Tibial artery (tissue), 4 donors: ENCODE measurements at regions not wholly inside any gene's neighbourhood (a gene's known extent, or its start where the extent isn't known, plus 50 kb on each side); places are given as distances from the start of the nearest gene placed in this dataset.

ENCODE experiments used
- DNase-seq, 2 donors: peaks; one replicate each; pipeline ENCODE4 v3.0.0-alpha.2; 2019
- H3K27ac ChIP-seq, 2 donors: fragments of 200-600 bp; sonication (generic) in 1 of 2; 1 replicate in 1 of 2; 2 replicates in 1 of 2; pipeline ENCODE4 v1.5.1; 2018 to 2019; ENCODE audit warnings: mild to moderate bottlenecking in 1 of 2
- H3K27me3 ChIP-seq, 2 donors: fragments of 200-600 bp; sonication (generic) in 1 of 2; one replicate each; pipeline versions ENCODE4 v1.5.1 to v1.6.0; 2016 to 2019
- H3K36me3 ChIP-seq, 3 donors: fragments of 200-600 bp; sonication (generic) in 2 of 3; one replicate each; pipeline ENCODE4 v1.5.1; 2016 to 2019; ENCODE audit warnings: mild to moderate bottlenecking in 2 of 3
- H3K4me1 ChIP-seq, 4 donors: fragments of 200-600 bp; sonication (generic) in 2 of 4; 1 replicate in 3 of 4; 2 replicates in 1 of 4; pipeline ENCODE4 v1.5.1; 2016 to 2019
- H3K4me3 ChIP-seq, 2 donors: fragments of 200-600 bp; sonication (generic) in 1 of 2; 1 replicate in 1 of 2; 2 replicates in 1 of 2; pipeline ENCODE4 v1.5.1; 2018 to 2019; ENCODE audit warnings: mild to moderate bottlenecking in 2 of 2
- H3K9me3 ChIP-seq, 3 donors: fragments of 200-600 bp; sonication (generic) in 1 of 3; one replicate each; pipeline ENCODE4 v1.5.1; 2016 to 2019
- CTCF ChIP-seq, 2 experiments: fragments of 200-600 bp in 1 of 2; fragments of 450-650 bp in 1 of 2; IDR thresholded peaks; one replicate each; pipeline ENCODE4 v1.5.1; 2017 to 2019; ENCODE audit warnings: antibody characterized with exemption in 2 of 2, mild to moderate bottlenecking in 1 of 2, moderate library complexity in 1 of 2
- intact Hi-C: fragments of 100-400 bp; cut with DNase I; formaldehyde crosslinking; loops from one replicate; pipeline ENCODE4 v1.15.0; 2023; ENCODE audit warnings: low total_unique reads

- Histone ChIP-seq H3K36me3 (no peaks in the 10 kb centered on the region), H3K4me1 (no peaks in the 10 kb centered on the region), H3K27ac (no peak overlapping the region), H3K9me3 (peaks cover 0 to 3% (median 0%) of the 10 kb centered on the region in 3 donors), H3K27me3 (no peaks in the 10 kb centered on the region), H3K4me3 (no peak overlapping the region)
- no peak for DNase-seq
- intact Hi-C loops, result no loop called here
- TF ChIP-seq CTCF (IDR thresholded peaks at IDR 0.05), result no peak
Measured at GRCh38 chr6:155584006-155584405, 128.4 kb upstream of the NOX3 start.

DNA sequence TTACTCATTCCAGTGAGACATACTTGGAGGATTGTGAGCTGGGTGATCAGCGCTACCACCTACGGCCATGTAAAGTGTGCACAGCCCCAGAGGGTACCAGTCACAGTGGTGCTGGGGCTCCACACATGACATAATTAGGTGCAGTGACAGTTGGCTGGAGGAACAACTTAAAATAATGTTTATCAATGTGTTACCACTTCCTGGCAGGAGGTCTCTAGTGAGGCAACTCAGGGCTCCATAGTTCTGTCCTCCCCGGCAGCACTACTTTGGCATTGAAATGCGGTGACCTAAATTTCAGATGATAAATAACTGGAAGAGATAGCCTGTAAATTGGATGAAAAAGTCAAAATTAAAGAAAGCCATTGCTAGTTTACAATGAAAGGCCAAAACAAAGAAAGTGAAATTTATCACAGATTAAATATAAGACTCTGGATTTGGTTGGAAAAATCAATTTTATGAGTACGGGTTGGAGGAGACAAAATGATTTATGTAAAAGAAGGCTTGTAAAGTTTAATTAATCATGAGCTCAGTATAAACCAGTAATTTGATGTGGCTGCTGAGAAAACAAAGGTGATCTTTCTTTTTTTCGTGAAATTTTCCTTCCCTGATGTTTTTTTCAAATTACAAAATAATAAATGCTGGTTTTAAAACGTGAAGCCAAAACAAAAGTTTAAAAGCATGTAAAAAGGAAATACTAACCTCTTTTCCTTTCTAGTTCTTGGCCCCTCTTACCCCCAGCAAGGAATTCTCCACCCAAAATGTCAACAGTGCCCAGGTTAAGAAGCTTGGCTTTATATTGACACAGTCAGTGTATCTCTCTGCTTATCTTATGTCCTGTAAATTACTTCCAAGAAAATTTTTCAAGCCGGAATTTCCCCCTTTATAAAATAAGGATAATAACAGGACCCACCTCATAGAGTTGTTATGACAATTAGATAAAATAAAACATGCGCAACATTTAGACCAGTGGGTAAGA, 126.7 kb upstream of the NOX3 start:
- Histone ChIP-seq H3K36me3 (no peaks in the 10 kb centered on the region), H3K27ac (no peak overlapping the region), H3K4me3 (no peak overlapping the region), H3K9me3 (no peaks in the 10 kb centered on the region), H3K4me1 (peaks cover 0 to 8% (median 0%) of the 10 kb centered on the region in 4 donors), H3K27me3 (no peaks in the 10 kb centered on the region)
- no peak for TF ChIP-seq CTCF (IDR thresholded peaks at IDR 0.05)
- intact Hi-C loops, result no loop called here
- DNase-seq, result no peak

DNA sequence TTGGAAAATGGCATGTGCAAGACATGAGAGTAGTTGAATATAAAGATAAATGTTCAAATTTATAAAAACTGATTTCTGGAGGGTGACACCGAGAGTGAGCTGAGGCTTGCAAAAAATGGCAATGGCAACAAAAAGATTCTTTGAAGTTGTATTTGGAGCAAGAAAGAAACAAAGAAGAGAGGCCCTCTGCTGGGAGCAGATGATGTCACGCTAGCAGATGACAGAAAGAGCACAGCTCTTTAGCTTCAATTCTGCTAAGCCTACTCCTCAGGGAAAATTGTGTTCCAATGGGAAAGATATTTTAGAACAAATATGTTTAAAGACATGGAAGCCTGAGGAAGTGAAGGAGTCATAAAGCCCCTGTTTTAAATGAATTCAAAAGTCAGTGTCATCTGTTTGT, 125.3 kb upstream of the NOX3 start:
- no peak for DNase-seq
- TF ChIP-seq CTCF (IDR thresholded peaks at IDR 0.05), result no peak
- Histone ChIP-seq H3K27ac (no peak overlapping the region), H3K9me3 (no peaks in the 10 kb centered on the region), H3K27me3 (no peaks in the 10 kb centered on the region), H3K36me3 (no peaks in the 10 kb centered on the region), H3K4me3 (no peak overlapping the region), H3K4me1 (peaks cover 0 to 8% (median 0%) of the 10 kb centered on the region in 4 donors)
- intact Hi-C loops, result no loop called here

GRCh38 chr6:155578251-155578650, 122.6 kb upstream of the NOX3 start:
- no peak for TF ChIP-seq CTCF (IDR thresholded peaks at IDR 0.05)

GRCh38 chr6:155561966-155562364, 106.3 kb upstream of the NOX3 start:
- no peak overlapping the region for H3K27ac ChIP-seq
- H3K36me3 ChIP-seq, result no peaks in the 10 kb centered on the region
- intact Hi-C loops, result no loop called here
- H3K4me1 ChIP-seq, result no peaks in the 10 kb centered on the region
- no peaks in the 10 kb centered on the region for H3K27me3 ChIP-seq
- no peak for DNase-seq
- TF ChIP-seq CTCF (IDR thresholded peaks at IDR 0.05), result no peak
- no peak overlapping the region for H3K4me3 ChIP-seq
- no peaks in the 10 kb centered on the region for H3K9me3 ChIP-seq

More at GRCh38 chr6:155578251-155578650, 122.6 kb upstream of the NOX3 start:
- no peaks in the 10 kb centered on the region for H3K9me3 ChIP-seq
- H3K27me3 ChIP-seq, result no peaks in the 10 kb centered on the region
- no peak overlapping the region for H3K27ac ChIP-seq
- H3K4me3 ChIP-seq, result no peak overlapping the region
- H3K36me3 ChIP-seq, result no peaks in the 10 kb centered on the region
- H3K4me1 ChIP-seq, result peaks cover 0 to 8% (median 0%) of the 10 kb centered on the region in 4 donors
- intact Hi-C loops, result no loop called here
- DNase-seq, result no peak
